GM18519 (cell line): ENCODE measurements at regions not wholly inside any gene's neighbourhood (a gene's known extent, or its start where the extent isn't known, plus 50 kb on each side); places are given as distances from the start of the nearest gene placed in this dataset.

Experiments
- ATAC-seq: cut with Tn5 transposase; IDR thresholded peaks from one replicate; pipeline ENCODE4 v1.9.1; 2021; ENCODE audit warnings: mild to moderate bottlenecking, moderate library complexity; ENCODE audit not compliant: unreplicated experiment, low FRiP score

GRCh38 chr13:63190742-63191141, 1775.1 kb upstream of the PCDH20 start:
- ATAC-seq: no peak

GRCh38 chr13:63190219-63190618, 1774.6 kb upstream of the PCDH20 start:
- no peak for ATAC-seq

GRCh38 chr13:63189712-63190111, 1774.1 kb upstream of the PCDH20 start:
- no peak for ATAC-seq

GRCh38 chr13:63184693-63185092, 1769.0 kb upstream of the PCDH20 start:
- ATAC-seq: no peak

- ATAC-seq: no peak
Measured at GRCh38 chr13:63175536-63175935, 1759.9 kb upstream of the PCDH20 start.

GRCh38 chr13:63167699-63168337, 1752.2 kb upstream of the PCDH20 start:
- no peak for ATAC-seq

GRCh38 chr13:63166345-63166744, 1750.7 kb upstream of the PCDH20 start:
- no peak for ATAC-seq

GRCh38 chr13:63163903-63164302, 1748.3 kb upstream of the PCDH20 start:
- ATAC-seq: no peak

GRCh38 chr13:63161219-63161618, 1745.6 kb upstream of the PCDH20 start:
- no peak for ATAC-seq

GRCh38 chr13:63156816-63157215, 1741.2 kb upstream of the PCDH20 start:
- no peak for ATAC-seq

GRCh38 chr13:63149375-63149774, 1733.7 kb upstream of the PCDH20 start:
- no peak for ATAC-seq

GRCh38 chr13:63139277-63139676, 1723.6 kb upstream of the PCDH20 start:
- ATAC-seq: no peak

GRCh38 chr13:63129995-63130394, 1714.3 kb upstream of the PCDH20 start:
- ATAC-seq: no peak

- no peak for ATAC-seq
Measured at GRCh38 chr13:63128716-63129115, 1713.1 kb upstream of the PCDH20 start.

GRCh38 chr13:63124863-63125262, 1709.2 kb upstream of the PCDH20 start:
- no peak for ATAC-seq

- ATAC-seq: no peak
Measured at GRCh38 chr13:63120883-63121282, 1705.2 kb upstream of the PCDH20 start.

- no peak for ATAC-seq
Measured at GRCh38 chr13:63117710-63118109, 1702.1 kb upstream of the PCDH20 start.

- no peak for ATAC-seq
Measured at GRCh38 chr13:63112799-63113395, 1697.2 kb upstream of the PCDH20 start.

- no peak for ATAC-seq
Measured at GRCh38 chr13:63110466-63110865, 1694.8 kb upstream of the PCDH20 start.

- no peak for ATAC-seq
Measured at GRCh38 chr13:63107179-63107943, 1691.7 kb upstream of the PCDH20 start.

GRCh38 chr13:63094717-63095116, 1679.1 kb upstream of the PCDH20 start:
- ATAC-seq: no peak
